ENCODE measurements at regions not wholly inside any gene's neighbourhood (a gene's known extent, or its start where the extent isn't known, plus 50 kb on each side); places are given as distances from the start of the nearest gene placed in this dataset.

- ChIA-PET CTCF (no interaction called here), POLR2A (no interaction called here)
- TF ChIP-seq JUN (IDR thresholded peaks at IDR 0.05) (no peak), FOXS1 (CRISPR knock-in tag; IDR thresholded peaks at IDR 0.05) (no peak), EP300 (IDR thresholded peaks at IDR 0.05) (no peak), MAZ (IDR thresholded peaks at IDR 0.05; ENCODE audit: borderline replicate concordance, low read depth, low read length) (no peak), PHF8 (IDR thresholded peaks at IDR 0.05; ENCODE audit: borderline replicate concordance, low read depth) (no peak), CTCF (IDR thresholded peaks at IDR 0.05) (no peak), EHF (CRISPR knock-in tag; IDR thresholded peaks at IDR 0.05) (no peak), ATOH8 (CRISPR knock-in tag; IDR thresholded peaks at IDR 0.05; ENCODE audit: low read depth) (no peak), ZNF302 (CRISPR knock-in tag; IDR thresholded peaks at IDR 0.05) (no peak), TP53 (CRISPR knock-in tag; IDR thresholded peaks at IDR 0.05) (no peak), HMGXB4 (CRISPR knock-in tag; IDR thresholded peaks at IDR 0.05; ENCODE audit: borderline replicate concordance) (no peak), HDAC2 (IDR thresholded peaks at IDR 0.05) (no peak), BHLHE40 (IDR thresholded peaks at IDR 0.05; ENCODE audit: low read depth, low read length) (no peak), HOXB5 (CRISPR knock-in tag; IDR thresholded peaks at IDR 0.05) (no peak)
- no peak; a peak in 1 of 6 replicates for ATAC-seq
- no peak overlapping the region for H3K4me2 ChIP-seq
- peaks cover 44% of the 10 kb centered on the region for H3K4me1 ChIP-seq
- no peak for FAIRE-seq
- 100% methylated on average over 1 of the region's 1 CpG for WGBS (ENCODE audit: missing lambda C conversion rate)
- H3K27ac ChIP-seq, result peak overlapping the region; percentile 40 to 61; a peak in 5 of 6 replicates
- no peaks in the 10 kb centered on the region for H3K9me3 ChIP-seq
- DNase-seq (ENCODE audit: low read depth in 1 of 2, low spot score in 1 of 2), result no peak
- no peak overlapping the region for H3K4me3 ChIP-seq
Measured at GRCh38 chr7:81623251-81623855, 146.5 kb downstream of the HGF start.

GRCh38 chr7:81621893-81622292 lies 148.0 kb downstream of the HGF start:
- no peak for FAIRE-seq

More at GRCh38 chr7:81621893-81622292, 148.0 kb downstream of the HGF start:
- Histone ChIP-seq H3K4me2 (no peak overlapping the region), H3K4me1 (peaks cover 47% of the 10 kb centered on the region), H3K9me3 (no peaks in the 10 kb centered on the region), H3K4me3 (no peak overlapping the region), H3K27ac (no peak overlapping the region)
- TF ChIP-seq KDM5A (IDR thresholded peaks at IDR 0.05) (no peak), ZNF302 (CRISPR knock-in tag; IDR thresholded peaks at IDR 0.05) (no peak), CBX8 (IDR thresholded peaks at IDR 0.05) (no peak), SREBF2 (IDR thresholded peaks at IDR 0.05) (no peak), ELK1 (IDR thresholded peaks at IDR 0.05; ENCODE audit: low read depth, low read length) (no peak), CTCF (IDR thresholded peaks at IDR 0.05) (no peak), FOSB (CRISPR knock-in tag; IDR thresholded peaks at IDR 0.05) (no peak), FOXS1 (CRISPR knock-in tag; IDR thresholded peaks at IDR 0.05) (no peak), MAX (IDR thresholded peaks at IDR 0.05) (no peak)
- WGBS (ENCODE audit: missing lambda C conversion rate), result 74% methylated on average over 1 of the region's 1 CpG
- ChIA-PET POLR2A (no interaction called here), CTCF (no interaction called here)
- DNase-seq (ENCODE audit: low read depth in 1 of 2, low spot score in 1 of 2) (no peak), ATAC-seq (no peak)
